ENCODE measurements at regions not wholly inside any gene's neighbourhood (a gene's known extent, or its start where the extent isn't known, plus 50 kb on each side); places are given as distances from the start of the nearest gene placed in this dataset.

DNA sequence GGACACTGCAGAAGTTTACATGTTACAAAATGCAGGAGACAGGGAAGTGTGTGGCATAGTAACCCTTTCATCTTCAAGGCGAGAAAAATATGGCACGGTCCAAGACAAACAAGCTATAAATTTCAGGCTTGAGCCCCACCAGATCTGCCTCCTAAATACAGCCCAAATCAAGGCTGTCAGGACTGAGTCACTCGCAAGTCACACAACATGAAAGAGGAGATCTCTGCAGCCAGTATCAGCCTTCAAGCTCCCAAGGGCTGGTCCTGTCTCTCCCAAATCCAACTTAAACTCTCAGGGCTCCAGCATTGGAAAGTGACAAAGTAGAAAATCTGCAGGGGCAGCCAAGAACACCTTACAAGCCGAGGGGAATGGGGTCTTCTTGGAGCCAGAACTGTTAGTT lies 106.3 kb upstream of the GATA6 start:
- BruUV-seq (replicated peaks): no TSS peak
- POLR2A ChIA-PET (ENCODE audit: unreplicated experiment): no interaction called here
- no peak overlapping the region for H4K91ac ChIP-seq (ENCODE audit: insufficient read depth, low read depth, low read length)

More for the DNA sequence above, 106.3 kb upstream of the GATA6 start:
- no peak overlapping the region for H2AK9ac ChIP-seq (replicated peaks; ENCODE audit: low read depth, low read length, poor library complexity)
- in situ Hi-C loops (cut with MboI; ENCODE audit: low sequenced_read_pairs): no loop called here
- H3K56ac ChIP-seq (ENCODE audit: extremely low read depth, insufficient read depth, low read length): no peak overlapping the region
- no peak overlapping the region for H2BK20ac ChIP-seq (ENCODE audit: low read depth, low read length)
- intact Hi-C loops (cut with micrococcal nuclease): no loop called here
- TF ChIP-seq MAZ (IDR thresholded peaks at IDR 0.05; ENCODE audit: borderline replicate concordance, low read depth, low read length) (no peak), NFE2L2 (IDR thresholded peaks at IDR 0.05; ENCODE audit: low read depth, low read length) (no peak), SMC3 (IDR thresholded peaks at IDR 0.05; ENCODE audit: low read depth, low read length) (no peak), CHD1 (IDR thresholded peaks at IDR 0.05; ENCODE audit: low read depth, low read length) (no peak), FOS (IDR thresholded peaks at IDR 0.05; ENCODE audit: low read depth, low read length) (no peak), BHLHE40 (IDR thresholded peaks at IDR 0.05; ENCODE audit: low read depth, low read length) (no peak), RAD21 (IDR thresholded peaks at IDR 0.05; ENCODE audit: low read length) (no peak), RCOR1 (IDR thresholded peaks at IDR 0.05; ENCODE audit: insufficient replicate concordance, low read length) (no peak), POLR2A (IDR thresholded peaks at IDR 0.05; ENCODE audit: low read depth, low read length) (no peak), RFX5 (IDR thresholded peaks at IDR 0.05; ENCODE audit: low read depth, low read length) (no peak), ELK1 (IDR thresholded peaks at IDR 0.05; ENCODE audit: borderline replicate concordance, low read depth, low read length) (no peak), MAFK (IDR thresholded peaks at IDR 0.05; ENCODE audit: low read depth, low read length) (no peak), MXI1 (IDR thresholded peaks at IDR 0.05; ENCODE audit: borderline replicate concordance, low read depth, low read length) (no peak), CEBPB (IDR thresholded peaks at IDR 0.05; ENCODE audit: low read depth, low read length) (no peak), CTCF (conservative IDR thresholded peaks at IDR 0.05; ENCODE audit: low read depth, low read length) (no peak)
- TF ChIP-seq, protein P1, sequence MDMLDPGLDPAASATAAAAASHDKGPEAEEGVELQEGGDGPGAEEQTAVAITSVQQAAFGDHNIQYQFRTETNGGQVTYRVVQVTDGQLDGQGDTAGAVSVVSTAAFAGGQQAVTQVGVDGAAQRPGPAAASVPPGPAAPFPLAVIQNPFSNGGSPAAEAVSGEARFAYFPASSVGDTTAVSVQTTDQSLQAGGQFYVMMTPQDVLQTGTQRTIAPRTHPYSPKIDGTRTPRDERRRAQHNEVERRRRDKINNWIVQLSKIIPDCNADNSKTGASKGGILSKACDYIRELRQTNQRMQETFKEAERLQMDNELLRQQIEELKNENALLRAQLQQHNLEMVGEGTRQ (IDR thresholded peaks at IDR 0.05; ENCODE audit: low read depth, low read length): no peak
- no peaks in the 10 kb centered on the region for H3K36me3 ChIP-seq (ENCODE audit: control insufficient read depth, insufficient read depth, low read length)
- no peak overlapping the region for H3K4me2 ChIP-seq (ENCODE audit: low read depth, low read length)
- peaks cover under 1% of the 10 kb centered on the region; the same call in 1 of the 2 replicates for H3K4me1 ChIP-seq (ENCODE audit: control insufficient read depth, insufficient read depth, low read length)
- H3K4ac ChIP-seq (ENCODE audit: low read depth, low read length): no peak overlapping the region
- no peak overlapping the region for H3K27ac ChIP-seq (ENCODE audit: insufficient read depth, low read length)
- ATAC-seq (ENCODE audit: low read depth) (no peak), DNase-seq (no peak)
- H2AK5ac ChIP-seq (ENCODE audit: low read depth, low read length): no peak overlapping the region
- H3K9me3 ChIP-seq (ENCODE audit: control insufficient read depth, insufficient read depth, low read length): no peaks in the 10 kb centered on the region
- no peak overlapping the region for H2AFZ ChIP-seq (replicated peaks; ENCODE audit: low read length, poor library complexity)
- H3K14ac ChIP-seq (replicated peaks; ENCODE audit: low read depth, low read length): no peak overlapping the region
- no peak overlapping the region for H3K4me3 ChIP-seq (ENCODE audit: insufficient read depth, low read depth, low read length)
- no peaks in the 10 kb centered on the region for H4K20me1 ChIP-seq (ENCODE audit: insufficient read depth, low read length)
- H4K8ac ChIP-seq (ENCODE audit: low read depth in 2 of 2, low read length in 2 of 2): no peak overlapping the region
- no peak overlapping the region for H3K18ac ChIP-seq (ENCODE audit: low read depth, low read length)
- H3K9ac ChIP-seq (ENCODE audit: low read depth, low read length): no peak overlapping the region
- no peak overlapping the region for H3K23ac ChIP-seq (ENCODE audit: low read depth, low read length)
- H2BK120ac ChIP-seq (ENCODE audit: low read depth, low read length): no peak overlapping the region
- dilution Hi-C loops (cut with HindIII; ENCODE audit: low sequenced_read_pairs, unreplicated experiment): no loop called here
- CTCF ChIA-PET: no interaction called here
- no peak overlapping the region for H4K5ac ChIP-seq (ENCODE audit: low read depth, low read length)
- H3K79me1 ChIP-seq (ENCODE audit: low read depth in 1 of 2, low read length in 2 of 2): no peaks in the 10 kb centered on the region
- H3K27me3 ChIP-seq (ENCODE audit: control insufficient read depth, insufficient read depth, low read length): peaks cover 15% of the 10 kb centered on the region
- WGBS, 2 experiments (ENCODE audit: extremely low coverage in 2 of 2, insufficient read length in 1 of 2): no CpG with 5 or more reads among the region's 4 CpGs
- H2BK5ac ChIP-seq (ENCODE audit: low read depth, low read length, poor library complexity, severe bottlenecking): no peak overlapping the region
- H2BK15ac ChIP-seq (ENCODE audit: low read depth, low read length): no peak overlapping the region
- no peaks in the 10 kb centered on the region for H3K9me1 ChIP-seq (ENCODE audit: insufficient read depth, low read length)

Data from IMR-90 (cell line).